ENCODE measurements at regions not wholly inside any gene's neighbourhood (a gene's known extent, or its start where the extent isn't known, plus 50 kb on each side); places are given as distances from the start of the nearest gene placed in this dataset.

- TF ChIP-seq POLR2A (IDR thresholded peaks at IDR 0.05) (no peak), POLR2AphosphoS5 (IDR thresholded peaks at IDR 0.05) (no peak), EP300 (IDR thresholded peaks at IDR 0.05) (no peak)
- TF ChIP-seq, protein P1, sequence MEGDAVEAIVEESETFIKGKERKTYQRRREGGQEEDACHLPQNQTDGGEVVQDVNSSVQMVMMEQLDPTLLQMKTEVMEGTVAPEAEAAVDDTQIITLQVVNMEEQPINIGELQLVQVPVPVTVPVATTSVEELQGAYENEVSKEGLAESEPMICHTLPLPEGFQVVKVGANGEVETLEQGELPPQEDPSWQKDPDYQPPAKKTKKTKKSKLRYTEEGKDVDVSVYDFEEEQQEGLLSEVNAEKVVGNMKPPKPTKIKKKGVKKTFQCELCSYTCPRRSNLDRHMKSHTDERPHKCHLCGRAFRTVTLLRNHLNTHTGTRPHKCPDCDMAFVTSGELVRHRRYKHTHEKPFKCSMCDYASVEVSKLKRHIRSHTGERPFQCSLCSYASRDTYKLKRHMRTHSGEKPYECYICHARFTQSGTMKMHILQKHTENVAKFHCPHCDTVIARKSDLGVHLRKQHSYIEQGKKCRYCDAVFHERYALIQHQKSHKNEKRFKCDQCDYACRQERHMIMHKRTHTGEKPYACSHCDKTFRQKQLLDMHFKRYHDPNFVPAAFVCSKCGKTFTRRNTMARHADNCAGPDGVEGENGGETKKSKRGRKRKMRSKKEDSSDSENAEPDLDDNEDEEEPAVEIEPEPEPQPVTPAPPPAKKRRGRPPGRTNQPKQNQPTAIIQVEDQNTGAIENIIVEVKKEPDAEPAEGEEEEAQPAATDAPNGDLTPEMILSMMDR (IDR thresholded peaks at IDR 0.05) = no peak
These were observed 450.6 kb upstream of the TBL1XR1 start for GRCh38 chr3:177647876-177648275.
